K562 (cell line): ENCODE measurements at regions not wholly inside any gene's neighbourhood (a gene's known extent, or its start where the extent isn't known, plus 50 kb on each side); places are given as distances from the start of the nearest gene placed in this dataset.

Experiments used
- DPF2 ChIP-seq: fragments of 450-650 bp; IDR thresholded peaks from 2 replicates; pipeline ENCODE4 v1.6.1; 2016
- EZH2 ChIP-seq: IDR thresholded peaks from 2 replicates; pipeline ENCODE4 v1.6.1; 2012; ENCODE audit warnings: low read depth, mild to moderate bottlenecking, inconsistent platforms, low read length, borderline replicate concordance
- PHF20 ChIP-seq: fragments of 450-650 bp; IDR thresholded peaks from 2 replicates; pipeline ENCODE4 v1.6.1; 2018; ENCODE audit not compliant: partially characterized antibody
- POLR2A ChIP-seq: fragments of 450-650 bp; conservative IDR thresholded peaks from 2 replicates; pipeline ENCODE4 v1.6.1; 2016

GRCh38 chr4:17094876-17095210 is 196.4 kb upstream of the LDB2 start:
- TF ChIP-seq DPF2 (no peak), EZH2 (no peak), PHF20 (no peak), POLR2A (no peak)
